Astrocyte of the spinal cord (primary cell): ENCODE measurements at regions not wholly inside any gene's neighbourhood (a gene's known extent, or its start where the extent isn't known, plus 50 kb on each side); places are given as distances from the start of the nearest gene placed in this dataset.

Experiments used
- DNase-seq: peaks from one replicate; pipeline ENCODE4 v3.0.0; 2011; ENCODE audit warnings: low read depth, low spot score
- H3K4me3 ChIP-seq: 2 replicates; pipeline ENCODE4 v1.5.1; 2011; ENCODE audit warnings: low read depth, mild to moderate bottlenecking, low read length, moderate library complexity
- CTCF ChIP-seq: IDR thresholded peaks from 2 replicates; pipeline ENCODE4 v1.5.1; 2012; ENCODE audit warnings: low read depth, mild to moderate bottlenecking, low read length, inconsistent platforms
- in situ Hi-C: cut with HindIII; loops from 2 replicates; pipeline ENCODE4 v1.10.0; 2017; ENCODE audit warnings: low sequenced_read_pairs

GRCh38 chr4:37132351-37132974 lies 112.1 kb upstream of the NWD2 start:
- H3K4me3 ChIP-seq = no peak overlapping the region
- TF ChIP-seq CTCF = no peak
- in situ Hi-C loops = no loop called here
- no peak for DNase-seq

- no peak overlapping the region for H3K4me3 ChIP-seq
- in situ Hi-C loops = no loop called here
- DNase-seq = no peak
- no peak for TF ChIP-seq CTCF
Measured at GRCh38 chr4:37132975-37133360, 111.6 kb upstream of the NWD2 start.

- no peak for TF ChIP-seq CTCF
- no peak for DNase-seq
- no peak overlapping the region for H3K4me3 ChIP-seq
- in situ Hi-C loops = no loop called here
Measured at GRCh38 chr4:37138019-37138653, 106.4 kb upstream of the NWD2 start.

GRCh38 chr4:37138789-37139188 lies 105.8 kb upstream of the NWD2 start:
- no peak overlapping the region for H3K4me3 ChIP-seq
- in situ Hi-C loops = no loop called here
- no peak for TF ChIP-seq CTCF

GRCh38 chr4:37139987-37140386 lies 104.6 kb upstream of the NWD2 start:
- in situ Hi-C loops = no loop called here
- no peak overlapping the region for H3K4me3 ChIP-seq
- DNase-seq = no peak
- no peak for TF ChIP-seq CTCF

More at GRCh38 chr4:37138789-37139188, 105.8 kb upstream of the NWD2 start:
- DNase-seq = no peak

- in situ Hi-C loops = no loop called here
- DNase-seq = no peak
- no peak overlapping the region for H3K4me3 ChIP-seq
- no peak for TF ChIP-seq CTCF
Measured at GRCh38 chr4:37146260-37146659, 98.3 kb upstream of the NWD2 start.
